ENCODE measurements at regions not wholly inside any gene's neighbourhood (a gene's known extent, or its start where the extent isn't known, plus 50 kb on each side); places are given as distances from the start of the nearest gene placed in this dataset.

DNA sequence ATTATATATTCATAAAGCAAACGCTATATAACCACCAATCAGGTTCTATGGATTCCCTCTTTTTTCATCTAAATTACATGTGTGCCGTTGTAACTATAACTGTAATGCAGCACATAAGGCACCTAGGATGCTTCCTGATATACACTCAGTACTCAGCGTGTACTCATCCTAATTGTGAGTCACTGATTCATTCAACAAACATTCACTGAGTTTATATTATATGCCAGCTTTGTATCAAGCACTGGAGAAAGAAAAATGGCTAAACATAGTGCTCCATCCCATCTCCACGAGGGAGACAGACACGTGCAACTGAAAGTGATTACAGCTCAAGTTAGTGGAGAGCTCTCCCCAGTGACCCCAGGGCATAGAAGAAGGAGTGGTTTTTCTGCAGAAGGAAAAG is 49.9 kb upstream of the SYN3 start:
- TF ChIP-seq, protein P1, sequence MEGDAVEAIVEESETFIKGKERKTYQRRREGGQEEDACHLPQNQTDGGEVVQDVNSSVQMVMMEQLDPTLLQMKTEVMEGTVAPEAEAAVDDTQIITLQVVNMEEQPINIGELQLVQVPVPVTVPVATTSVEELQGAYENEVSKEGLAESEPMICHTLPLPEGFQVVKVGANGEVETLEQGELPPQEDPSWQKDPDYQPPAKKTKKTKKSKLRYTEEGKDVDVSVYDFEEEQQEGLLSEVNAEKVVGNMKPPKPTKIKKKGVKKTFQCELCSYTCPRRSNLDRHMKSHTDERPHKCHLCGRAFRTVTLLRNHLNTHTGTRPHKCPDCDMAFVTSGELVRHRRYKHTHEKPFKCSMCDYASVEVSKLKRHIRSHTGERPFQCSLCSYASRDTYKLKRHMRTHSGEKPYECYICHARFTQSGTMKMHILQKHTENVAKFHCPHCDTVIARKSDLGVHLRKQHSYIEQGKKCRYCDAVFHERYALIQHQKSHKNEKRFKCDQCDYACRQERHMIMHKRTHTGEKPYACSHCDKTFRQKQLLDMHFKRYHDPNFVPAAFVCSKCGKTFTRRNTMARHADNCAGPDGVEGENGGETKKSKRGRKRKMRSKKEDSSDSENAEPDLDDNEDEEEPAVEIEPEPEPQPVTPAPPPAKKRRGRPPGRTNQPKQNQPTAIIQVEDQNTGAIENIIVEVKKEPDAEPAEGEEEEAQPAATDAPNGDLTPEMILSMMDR (IDR thresholded peaks at IDR 0.05; ENCODE audit: borderline replicate concordance, extremely low read depth, low read length, poor library complexity, severe bottlenecking): no peak
- TF ChIP-seq EZH2 (IDR thresholded peaks at IDR 0.05; ENCODE audit: borderline replicate concordance, low read depth, low read length, severe bottlenecking): no peak
